Urinary bladder (tissue), 3 donors: ENCODE measurements at regions not wholly inside any gene's neighbourhood (a gene's known extent, or its start where the extent isn't known, plus 50 kb on each side); places are given as distances from the start of the nearest gene placed in this dataset.

Experiments used
- DNase-seq: peaks from one replicate; pipeline ENCODE4 v3.0.0-alpha.2; 2015; ENCODE audit errors: extremely low spot score
- H3K27ac ChIP-seq: one replicate; pipeline ENCODE4 v1.5.1; 2013; ENCODE audit warnings: low read depth, mild to moderate bottlenecking, moderate library complexity
- H3K36me3 ChIP-seq: one replicate; pipeline ENCODE4 v1.6.1; 2013; ENCODE audit warnings: mild to moderate bottlenecking, moderate library complexity; ENCODE audit not compliant: insufficient read depth
- H3K4me1 ChIP-seq: one replicate; pipeline ENCODE4 v1.6.1; 2013; ENCODE audit warnings: mild to moderate bottlenecking, moderate library complexity; ENCODE audit not compliant: insufficient read depth
- H3K4me3 ChIP-seq: one replicate; pipeline ENCODE4 v1.5.1; 2013; ENCODE audit warnings: low read depth, low read length
- WGBS: extraction: QIAGEN DNeasy Blood & Tissue Kit; methylation state at CpG from one replicate; pipeline ENCODE4 v1.1.7; 2013; 5-methylcytosine and 5-hydroxymethylcytosine counted together
- donor health status: healthy with polysubstance abuse.
- donor health status: healthy.

DNA sequence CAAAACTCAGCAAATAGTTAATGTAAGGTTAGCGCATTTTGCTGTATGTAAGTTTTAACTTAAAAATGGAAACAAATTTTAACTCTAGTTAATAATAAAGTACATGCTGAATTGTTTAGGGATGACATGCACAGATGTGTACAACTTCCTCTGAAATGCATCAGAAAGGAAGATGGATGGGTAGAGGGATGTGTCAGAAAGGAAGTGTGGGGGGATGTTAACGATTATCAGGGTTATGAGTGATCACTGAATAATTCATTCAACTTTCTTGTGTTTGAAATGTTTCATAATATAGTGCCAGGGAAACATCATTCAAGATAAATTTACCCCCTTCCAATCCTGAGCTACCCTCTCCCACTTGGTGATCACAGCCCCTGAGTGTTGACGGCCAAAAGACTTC lies 87.6 kb downstream of the FOXA2 start:
- H3K36me3 ChIP-seq = no peaks in the 10 kb centered on the region
- WGBS = 82% methylated on average over 3 of the region's 3 CpGs
- no peaks in the 10 kb centered on the region for H3K4me1 ChIP-seq
- no peak for DNase-seq
- H3K27ac ChIP-seq = no peak overlapping the region
- no peak overlapping the region for H3K4me3 ChIP-seq

DNA sequence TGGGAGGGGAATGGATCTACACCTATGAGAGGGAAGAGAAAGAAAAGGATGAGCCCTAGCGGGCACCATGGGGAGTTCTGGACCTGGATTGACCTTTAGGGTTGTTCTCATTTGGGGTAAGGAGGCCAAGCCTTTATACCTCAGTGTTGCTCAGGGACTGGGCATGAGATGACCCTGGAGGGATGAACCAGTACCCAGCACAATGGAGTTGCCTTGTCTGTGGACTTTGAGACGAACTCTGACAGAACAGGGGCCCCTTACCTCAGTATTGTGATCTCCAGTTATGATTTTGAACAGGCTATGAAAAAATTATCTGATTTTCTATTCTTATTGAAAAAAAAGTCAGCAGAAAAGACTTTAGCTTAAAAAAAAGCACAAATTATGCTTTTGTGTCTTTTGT lies 88.6 kb downstream of the FOXA2 start:
- whole genome bisulfite sequencing = 80% methylated on average over 2 of the region's 2 CpGs
- DNase-seq = no peak
- H3K4me3 ChIP-seq = no peak overlapping the region
- H3K4me1 ChIP-seq = no peaks in the 10 kb centered on the region
- no peaks in the 10 kb centered on the region for H3K36me3 ChIP-seq
- H3K27ac ChIP-seq = no peak overlapping the region

DNA sequence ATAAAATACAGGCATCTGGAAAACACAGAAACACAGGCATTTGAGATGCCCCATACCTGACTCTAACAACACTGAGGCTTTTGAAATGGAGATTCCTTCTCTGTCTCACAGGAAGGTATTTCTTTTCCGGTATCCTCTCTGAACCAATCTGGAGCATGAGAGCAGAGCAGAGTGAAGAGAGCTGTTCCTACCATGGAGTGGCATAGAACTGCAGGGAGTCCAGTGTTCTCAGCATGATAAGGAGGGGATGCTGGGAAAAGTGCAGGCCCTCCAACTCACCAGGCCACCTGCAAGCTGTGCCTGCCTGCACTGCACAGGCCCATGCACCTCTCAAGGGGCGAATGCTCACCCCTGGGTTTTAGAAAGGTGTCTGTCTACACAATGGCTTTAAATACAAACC lies 89.2 kb downstream of the FOXA2 start:
- no peak for DNase-seq

DNA sequence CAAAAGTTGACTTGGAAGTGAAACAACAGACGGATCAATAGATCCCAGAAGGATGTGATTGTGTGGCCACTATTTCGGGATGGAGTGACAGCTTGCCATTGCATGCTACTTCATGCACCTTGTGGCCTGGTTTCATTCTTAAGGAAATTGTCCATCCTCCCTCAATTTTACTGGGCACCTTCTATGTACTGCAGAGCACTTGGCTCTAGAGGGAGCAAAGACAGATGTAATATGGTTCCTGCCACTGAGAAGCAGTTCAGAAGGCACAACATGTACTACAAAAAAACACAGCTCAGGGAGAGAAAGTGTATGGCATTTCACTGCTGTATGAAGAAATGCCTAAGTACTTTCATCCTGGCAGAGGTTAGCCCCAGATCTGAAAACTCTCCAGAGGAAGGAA lies 91.9 kb downstream of the FOXA2 start:
- Histone ChIP-seq H3K4me3 (no peak overlapping the region), H3K36me3 (no peaks in the 10 kb centered on the region), H3K27ac (no peak overlapping the region), H3K4me1 (no peaks in the 10 kb centered on the region)
- WGBS = 90% methylated on average over 2 of the region's 2 CpGs
- no peak for DNase-seq

More for the DNA sequence above, 89.2 kb downstream of the FOXA2 start:
- no peak overlapping the region for H3K4me3 ChIP-seq
- WGBS = 74% methylated on average over 2 of the region's 2 CpGs
- no peak overlapping the region for H3K27ac ChIP-seq
- H3K4me1 ChIP-seq = no peaks in the 10 kb centered on the region
- H3K36me3 ChIP-seq = no peaks in the 10 kb centered on the region

DNA sequence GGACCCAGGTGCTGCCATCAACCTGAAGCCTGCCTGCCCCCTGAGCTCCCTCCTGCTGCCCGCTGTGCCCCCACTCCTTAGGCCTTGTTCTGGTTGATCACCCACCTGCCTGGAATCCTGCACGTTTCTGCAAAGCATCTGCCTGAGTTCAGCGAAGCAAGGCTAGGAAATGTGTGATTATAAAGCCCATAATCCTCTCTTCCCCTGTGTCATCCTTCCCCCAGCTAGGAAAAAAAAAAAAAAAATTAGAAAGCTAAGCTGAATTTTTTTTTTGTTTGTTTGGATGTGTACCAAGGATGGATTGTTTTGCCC lies 93.2 kb downstream of the FOXA2 start:
- WGBS = 49% methylated on average over 3 of the region's 3 CpGs
- no peak for DNase-seq

DNA sequence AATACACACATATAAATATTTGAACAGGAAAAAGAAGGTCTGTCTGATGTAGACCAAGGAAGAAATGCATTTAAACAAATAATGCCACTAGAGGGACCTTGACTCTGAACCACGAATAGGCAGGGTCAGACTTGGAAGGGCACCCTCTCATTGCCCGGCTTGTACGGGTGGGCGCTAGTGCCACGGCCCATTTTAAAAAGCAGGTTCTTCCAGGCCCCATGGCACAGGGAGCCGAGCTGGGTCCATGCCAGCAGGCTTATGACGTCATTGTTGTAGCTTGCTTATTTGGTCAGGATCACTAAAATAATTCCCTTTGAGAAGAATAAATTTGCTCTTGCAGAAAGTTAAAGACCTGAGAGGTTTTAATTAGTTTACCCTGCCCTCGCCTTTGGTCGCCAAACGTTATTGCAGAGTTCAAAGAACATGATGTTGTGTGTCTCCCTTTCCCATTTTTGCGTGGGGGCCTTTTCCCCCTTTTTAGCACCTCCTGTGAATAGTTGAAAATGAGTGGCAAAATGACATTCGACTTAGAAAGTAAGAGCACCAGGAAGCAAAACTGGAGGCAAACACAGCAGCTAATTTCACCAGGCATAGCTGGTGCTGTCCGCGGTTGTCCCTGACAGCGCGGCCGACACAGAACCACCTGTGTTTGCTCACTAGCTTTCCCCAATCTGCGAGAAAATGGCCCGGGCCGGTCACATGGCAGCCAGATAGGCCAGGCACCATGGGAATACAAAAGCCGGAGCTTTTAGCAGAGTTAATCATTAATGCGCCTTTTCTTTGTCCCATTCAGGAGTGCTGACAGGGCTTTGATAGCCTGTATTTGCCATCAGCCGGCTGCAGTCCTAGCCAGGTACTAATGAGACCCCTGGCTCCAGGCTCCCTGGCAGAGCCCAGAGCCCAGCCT lies 93.8 kb downstream of the FOXA2 start:
- Histone ChIP-seq H3K27ac (no peak overlapping the region), H3K36me3 (no peaks in the 10 kb centered on the region), H3K4me3 (no peak overlapping the region), H3K4me1 (no peaks in the 10 kb centered on the region)
- peak; percentile 75 for DNase-seq
- 54% methylated on average over 23 of the region's 23 CpGs for WGBS

More for the DNA sequence above, 93.2 kb downstream of the FOXA2 start:
- no peak overlapping the region for H3K4me3 ChIP-seq
- H3K36me3 ChIP-seq = no peaks in the 10 kb centered on the region
- no peaks in the 10 kb centered on the region for H3K4me1 ChIP-seq
- no peak overlapping the region for H3K27ac ChIP-seq

DNA sequence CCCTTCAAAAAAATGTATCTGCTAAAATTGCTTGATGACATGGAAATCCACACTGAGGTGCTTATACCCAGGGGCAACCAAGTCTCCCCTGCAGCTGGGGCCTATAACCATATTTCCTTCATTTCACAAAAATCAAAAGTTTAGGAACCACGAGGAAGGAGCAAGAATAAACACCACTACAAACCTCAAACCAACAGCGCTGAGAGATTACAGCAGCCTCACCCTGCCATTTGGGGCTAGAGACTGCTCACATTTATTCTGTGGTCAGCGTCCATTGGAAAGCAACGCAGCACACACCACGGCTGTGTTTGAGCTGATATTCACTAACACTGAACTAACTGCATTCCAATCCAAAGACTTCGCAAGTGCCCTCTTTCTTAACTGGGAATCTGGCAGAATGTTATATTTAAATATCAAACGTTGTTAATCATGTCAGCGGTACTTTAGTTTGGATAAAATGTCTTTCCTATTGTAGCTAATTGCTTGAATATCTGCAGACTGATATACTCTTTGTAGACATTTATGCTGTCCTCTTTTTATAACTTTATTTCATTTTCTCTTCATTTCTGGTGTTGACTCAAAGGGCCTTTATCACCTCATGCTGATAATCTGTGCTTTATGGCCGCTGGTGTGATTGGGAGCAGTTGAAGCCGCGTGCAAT lies 94.6 kb downstream of the FOXA2 start:
- Histone ChIP-seq H3K36me3 (no peaks in the 10 kb centered on the region), H3K4me1 (no peaks in the 10 kb centered on the region), H3K4me3 (no peak overlapping the region), H3K27ac (no peak overlapping the region)
- DNase-seq = no peak
- 56% methylated on average over 11 of the region's 11 CpGs for WGBS

DNA sequence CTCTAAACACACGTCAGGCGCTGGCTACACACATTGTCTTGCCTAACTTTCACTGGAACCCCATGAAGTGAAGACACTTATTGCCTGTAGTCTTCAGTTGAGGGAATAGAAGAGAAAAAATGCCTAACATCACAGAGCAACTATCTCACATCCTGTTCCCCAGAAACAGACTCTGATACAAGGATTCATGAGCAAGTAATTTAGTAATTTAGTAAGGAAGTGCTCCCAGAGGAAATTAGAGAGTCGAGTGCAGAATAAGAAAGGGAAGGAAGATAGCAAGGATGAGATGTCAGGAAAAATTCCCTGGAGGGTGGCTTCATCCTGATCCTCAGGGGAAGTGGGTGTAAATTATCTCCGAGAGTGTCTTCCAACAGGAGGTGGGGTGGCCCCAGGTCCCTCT lies 104.0 kb downstream of the FOXA2 start:
- H3K36me3 ChIP-seq = no peaks in the 10 kb centered on the region
- H3K4me3 ChIP-seq = no peak overlapping the region
- H3K27ac ChIP-seq = no peak overlapping the region
- 64% methylated on average over 4 of the region's 4 CpGs for WGBS
- DNase-seq = no peak
- no peaks in the 10 kb centered on the region for H3K4me1 ChIP-seq

DNA sequence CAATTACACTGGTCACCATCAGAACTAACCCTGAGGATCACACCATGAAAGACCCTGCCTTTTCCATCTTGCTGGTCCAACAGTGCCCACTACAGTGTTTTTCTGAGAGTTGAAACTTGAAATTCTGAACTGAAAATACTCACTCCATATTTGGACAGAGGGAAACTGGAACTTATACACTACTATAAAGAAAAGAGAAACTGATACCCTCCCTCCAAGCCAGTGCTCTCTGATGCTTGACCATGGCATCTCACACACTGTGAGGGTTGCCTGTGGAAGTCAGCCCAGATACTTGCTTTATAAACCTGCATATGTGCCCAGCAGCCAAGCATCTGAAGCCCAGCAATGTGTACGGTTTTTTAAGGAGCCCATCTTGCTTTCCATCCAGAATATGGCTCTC lies 108.7 kb downstream of the FOXA2 start:
- no peak overlapping the region for H3K27ac ChIP-seq
- H3K4me1 ChIP-seq = no peaks in the 10 kb centered on the region
- no peaks in the 10 kb centered on the region for H3K36me3 ChIP-seq
- WGBS = 76% methylated on average over 1 of the region's 1 CpG
- DNase-seq = no peak
- no peak overlapping the region for H3K4me3 ChIP-seq

DNA sequence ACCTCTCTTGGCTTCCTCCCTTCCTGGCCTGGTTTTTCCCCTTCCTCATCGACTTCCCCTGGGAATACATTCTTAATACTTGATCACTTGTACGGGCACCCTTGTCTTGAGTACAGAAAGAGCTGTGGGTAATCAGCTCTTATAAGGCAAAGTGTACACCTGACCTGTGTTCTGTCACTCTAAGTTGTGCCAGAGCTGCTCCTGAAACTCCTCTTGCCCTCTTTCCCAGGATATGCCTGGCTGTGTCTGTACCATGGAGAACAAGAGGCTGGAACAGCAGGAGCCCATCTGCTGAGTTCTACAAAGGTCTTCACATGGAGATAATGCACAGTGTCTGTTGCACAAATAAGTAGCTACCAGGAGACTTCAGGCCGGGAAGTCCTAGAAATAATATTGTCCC lies 110.1 kb downstream of the FOXA2 start:
- DNase-seq = no peak

DNA sequence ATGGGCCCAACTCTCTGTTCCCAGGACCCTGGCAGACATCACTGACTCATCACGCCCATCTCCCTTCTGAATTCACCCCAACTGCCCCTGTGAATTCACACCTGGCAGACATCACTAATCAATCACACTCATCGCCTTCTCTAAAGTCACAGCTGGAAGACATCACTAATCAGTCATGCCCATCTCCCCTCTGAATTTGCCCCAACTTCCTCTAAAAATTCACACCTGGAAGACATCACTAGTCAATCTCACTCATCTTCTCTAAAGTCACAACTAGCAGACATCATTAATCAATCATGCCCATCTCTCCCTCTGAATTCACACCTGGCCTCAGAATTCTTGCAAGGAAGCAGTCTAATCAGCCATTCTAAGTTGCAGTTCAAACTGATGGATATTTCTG lies 111.1 kb downstream of the FOXA2 start:
- no peak for DNase-seq
- Histone ChIP-seq H3K36me3 (no peaks in the 10 kb centered on the region), H3K4me3 (no peak overlapping the region), H3K4me1 (no peaks in the 10 kb centered on the region), H3K27ac (no peak overlapping the region)
- WGBS = 87% methylated on average over 2 of the region's 2 CpGs

More for the DNA sequence above, 110.1 kb downstream of the FOXA2 start:
- 79% methylated on average over 3 of the region's 3 CpGs for WGBS
- Histone ChIP-seq H3K36me3 (no peaks in the 10 kb centered on the region), H3K27ac (no peak overlapping the region), H3K4me3 (no peak overlapping the region), H3K4me1 (no peaks in the 10 kb centered on the region)

DNA sequence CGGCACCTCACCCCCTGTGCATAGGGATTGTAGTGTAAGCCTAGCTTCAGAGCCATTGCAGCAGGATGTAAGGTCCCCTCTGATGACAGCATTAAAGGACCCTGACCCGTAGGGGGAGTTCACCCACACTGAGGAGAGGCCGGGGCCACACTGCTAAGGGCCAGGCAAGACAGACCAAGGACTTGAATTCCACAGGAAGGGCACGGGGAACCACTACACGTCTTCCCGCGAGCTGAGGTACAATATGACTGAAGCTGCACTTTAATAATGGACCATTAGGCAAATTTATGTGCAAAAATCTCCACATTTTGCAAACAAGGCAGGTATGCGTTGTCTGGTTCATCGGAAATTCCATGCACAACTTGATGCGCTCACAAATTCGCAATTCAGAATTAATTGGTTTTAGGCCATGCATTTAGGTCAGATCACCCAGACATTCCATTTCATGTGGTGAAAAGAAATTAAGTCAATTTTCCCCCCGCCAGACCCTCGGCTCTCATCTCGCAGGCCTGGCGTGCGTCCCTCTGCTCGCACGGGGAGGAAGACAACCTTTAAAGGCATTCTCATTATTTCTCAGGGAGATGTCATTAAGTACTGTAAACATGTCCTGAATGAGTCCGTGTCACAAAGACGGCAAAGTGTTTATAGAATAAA lies 111.8 kb downstream of the FOXA2 start:
- Histone ChIP-seq H3K4me3 (no peak overlapping the region), H3K36me3 (no peaks in the 10 kb centered on the region), H3K4me1 (no peaks in the 10 kb centered on the region), H3K27ac (no peak overlapping the region)
- no peak for DNase-seq
- 78% methylated on average over 20 of the region's 20 CpGs for WGBS

DNA sequence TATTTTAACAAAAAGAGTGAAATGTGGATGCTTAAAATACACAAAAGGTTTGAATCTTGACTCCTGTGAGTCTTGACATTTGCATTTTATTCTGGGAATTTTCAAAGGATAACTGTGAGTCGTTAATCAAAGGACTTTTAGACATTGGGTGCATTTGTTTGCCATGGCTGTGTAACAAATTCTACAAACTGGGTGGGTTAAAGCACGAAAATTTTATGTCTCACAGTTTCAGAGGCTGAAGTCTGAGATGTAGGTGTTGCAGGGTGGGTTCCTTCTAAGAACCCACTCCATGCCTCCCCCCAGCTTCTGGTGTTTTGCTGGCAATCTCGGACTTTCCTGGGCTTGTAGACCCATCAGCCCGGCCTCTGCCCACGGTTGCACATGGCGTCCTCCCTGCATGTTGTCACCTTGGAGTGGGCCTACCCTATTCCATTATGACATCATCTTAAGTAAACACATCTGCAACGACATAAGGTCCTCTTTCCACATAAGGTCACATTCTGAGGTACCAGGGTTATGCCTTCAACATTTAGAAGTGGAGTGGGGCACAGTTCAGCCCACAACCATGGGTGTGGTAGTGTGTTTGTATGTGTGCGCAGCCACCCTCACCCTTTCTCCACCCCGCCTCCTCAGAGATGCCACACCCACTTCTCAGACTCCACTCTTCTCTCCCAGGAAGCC lies 113.1 kb downstream of the FOXA2 start:
- DNase-seq = no peak
- no peak overlapping the region for H3K4me3 ChIP-seq
- 81% methylated on average over 9 of the region's 9 CpGs for WGBS

More for the DNA sequence above, 113.1 kb downstream of the FOXA2 start:
- Histone ChIP-seq H3K4me1 (no peaks in the 10 kb centered on the region), H3K36me3 (no peaks in the 10 kb centered on the region), H3K27ac (no peak overlapping the region)
